SK-N-SH (cell line): ENCODE measurements at regions not wholly inside any gene's neighbourhood (a gene's known extent, or its start where the extent isn't known, plus 50 kb on each side); places are given as distances from the start of the nearest gene placed in this dataset.

ENCODE experiments used
- EP300 ChIP-seq, 2 experiments: IDR thresholded peaks; 2 replicates each; pipeline versions ENCODE4 v1.4.0 to v1.6.1; 2012; ENCODE audit warnings: borderline replicate concordance in 1 of 2, low read depth in 1 of 2, low read length in 1 of 2
- EZH2phosphoT487 ChIP-seq: fragments of 200-600 bp; sonication (generic); IDR thresholded peaks from 2 replicates; pipeline ENCODE4 v1.6.1; 2017; ENCODE audit warnings: low read depth, mixed run types, mild to moderate bottlenecking, antibody characterized with exemption, moderate library complexity, borderline replicate concordance
- FOSL2 ChIP-seq: IDR thresholded peaks from 2 replicates; pipeline ENCODE4 v1.4.0; 2012; ENCODE audit warnings: low read depth, mild to moderate bottlenecking, moderate library complexity, borderline replicate concordance
- GABPA ChIP-seq: IDR thresholded peaks from 2 replicates; pipeline ENCODE4 v1.4.0; 2012; ENCODE audit warnings: low read depth, mild to moderate bottlenecking
- MXI1 ChIP-seq: IDR thresholded peaks from 2 replicates; pipeline ENCODE4 v1.6.1; 2012; ENCODE audit warnings: mild to moderate bottlenecking, low read depth, low read length, improper control_type of control experiment
- NFIC ChIP-seq: IDR thresholded peaks from 2 replicates; pipeline ENCODE4 v1.4.0; 2012; ENCODE audit warnings: borderline replicate concordance
- NRF1 ChIP-seq: IDR thresholded peaks from 2 replicates; pipeline ENCODE4 v1.6.1; 2012; ENCODE audit warnings: low read depth, mild to moderate bottlenecking, low read length
- RAD21 ChIP-seq: IDR thresholded peaks from 2 replicates; pipeline ENCODE4 v1.6.1; 2012; ENCODE audit warnings: mild to moderate bottlenecking, low read length
- TAF1 ChIP-seq: IDR thresholded peaks from 2 replicates; pipeline ENCODE4 v1.6.1; 2012; ENCODE audit warnings: low read depth, mild to moderate bottlenecking, low read length, moderate library complexity, borderline replicate concordance
- TF ChIP-seq, protein P1 (sequence below): fragments of 200-600 bp; sonication (generic); IDR thresholded peaks from 2 replicates; pipeline ENCODE4 v1.6.1; 2017; ENCODE audit warnings: antibody characterized with exemption, mild to moderate bottlenecking, moderate library complexity
- TF ChIP-seq, protein P2 (sequence below): IDR thresholded peaks from 2 replicates; pipeline ENCODE4 v1.4.0; 2012; ENCODE audit warnings: low read depth, borderline replicate concordance

DNA sequence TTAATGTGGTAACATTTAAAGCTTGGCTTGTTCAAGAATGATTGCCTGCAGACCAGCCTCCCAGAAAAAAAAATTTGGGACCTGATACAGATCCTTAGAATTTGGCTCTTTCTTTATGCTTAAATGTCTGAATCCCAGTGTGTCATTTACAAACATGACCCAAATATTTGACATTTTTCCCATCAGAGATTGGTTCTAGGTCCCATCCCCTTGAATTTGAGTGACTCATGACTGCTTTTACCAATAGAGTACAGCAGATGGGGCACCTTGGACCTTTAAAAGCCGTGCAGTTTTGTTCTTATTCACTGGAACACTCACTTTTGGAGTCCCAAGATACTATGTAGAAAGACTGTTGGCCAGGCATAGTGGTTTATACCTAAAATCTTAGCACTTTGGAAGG lies 231.6 kb downstream of the ZIC1 start:
- TF ChIP-seq, protein P1, sequence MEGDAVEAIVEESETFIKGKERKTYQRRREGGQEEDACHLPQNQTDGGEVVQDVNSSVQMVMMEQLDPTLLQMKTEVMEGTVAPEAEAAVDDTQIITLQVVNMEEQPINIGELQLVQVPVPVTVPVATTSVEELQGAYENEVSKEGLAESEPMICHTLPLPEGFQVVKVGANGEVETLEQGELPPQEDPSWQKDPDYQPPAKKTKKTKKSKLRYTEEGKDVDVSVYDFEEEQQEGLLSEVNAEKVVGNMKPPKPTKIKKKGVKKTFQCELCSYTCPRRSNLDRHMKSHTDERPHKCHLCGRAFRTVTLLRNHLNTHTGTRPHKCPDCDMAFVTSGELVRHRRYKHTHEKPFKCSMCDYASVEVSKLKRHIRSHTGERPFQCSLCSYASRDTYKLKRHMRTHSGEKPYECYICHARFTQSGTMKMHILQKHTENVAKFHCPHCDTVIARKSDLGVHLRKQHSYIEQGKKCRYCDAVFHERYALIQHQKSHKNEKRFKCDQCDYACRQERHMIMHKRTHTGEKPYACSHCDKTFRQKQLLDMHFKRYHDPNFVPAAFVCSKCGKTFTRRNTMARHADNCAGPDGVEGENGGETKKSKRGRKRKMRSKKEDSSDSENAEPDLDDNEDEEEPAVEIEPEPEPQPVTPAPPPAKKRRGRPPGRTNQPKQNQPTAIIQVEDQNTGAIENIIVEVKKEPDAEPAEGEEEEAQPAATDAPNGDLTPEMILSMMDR = no peak
- TF ChIP-seq, protein P2, sequence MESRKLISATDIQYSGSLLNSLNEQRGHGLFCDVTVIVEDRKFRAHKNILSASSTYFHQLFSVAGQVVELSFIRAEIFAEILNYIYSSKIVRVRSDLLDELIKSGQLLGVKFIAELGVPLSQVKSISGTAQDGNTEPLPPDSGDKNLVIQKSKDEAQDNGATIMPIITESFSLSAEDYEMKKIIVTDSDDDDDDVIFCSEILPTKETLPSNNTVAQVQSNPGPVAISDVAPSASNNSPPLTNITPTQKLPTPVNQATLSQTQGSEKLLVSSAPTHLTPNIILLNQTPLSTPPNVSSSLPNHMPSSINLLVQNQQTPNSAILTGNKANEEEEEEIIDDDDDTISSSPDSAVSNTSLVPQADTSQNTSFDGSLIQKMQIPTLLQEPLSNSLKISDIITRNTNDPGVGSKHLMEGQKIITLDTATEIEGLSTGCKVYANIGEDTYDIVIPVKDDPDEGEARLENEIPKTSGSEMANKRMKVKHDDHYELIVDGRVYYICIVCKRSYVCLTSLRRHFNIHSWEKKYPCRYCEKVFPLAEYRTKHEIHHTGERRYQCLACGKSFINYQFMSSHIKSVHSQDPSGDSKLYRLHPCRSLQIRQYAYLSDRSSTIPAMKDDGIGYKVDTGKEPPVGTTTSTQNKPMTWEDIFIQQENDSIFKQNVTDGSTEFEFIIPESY = no peak
- TF ChIP-seq MXI1 (no peak), RAD21 (no peak), FOSL2 (no peak), NRF1 (no peak), GABPA (no peak), TAF1 (no peak), NFIC (no peak), EP300 (IDR thresholded peaks at IDR 0.05; ENCODE audit: borderline replicate concordance in 1 of 2, low read depth in 1 of 2, low read length in 1 of 2) (no peak), EZH2phosphoT487 (no peak)
